Sigmoid colon (tissue), 3 donors: ENCODE measurements at regions not wholly inside any gene's neighbourhood (a gene's known extent, or its start where the extent isn't known, plus 50 kb on each side); places are given as distances from the start of the nearest gene placed in this dataset.

Experiments
- CTCF ChIP-seq, 4 experiments: fragments of 450-650 bp in 3 of 4; fragments of 200-600 bp in 1 of 4; IDR thresholded peaks; one replicate each; pipeline ENCODE4 v1.5.1; 2016 to 2019; ENCODE audit warnings: antibody characterized with exemption in 4 of 4, mild to moderate bottlenecking in 3 of 4, moderate library complexity in 2 of 4
- POLR2A ChIP-seq, 2 donors: fragments of 450-650 bp; IDR thresholded peaks; one replicate each; pipeline ENCODE4 v1.6.1; 2016; ENCODE audit warnings: antibody characterized with exemption in 2 of 2, mild to moderate bottlenecking in 2 of 2, moderate library complexity in 2 of 2

GRCh38 chr20:19161336-19161735 is 51.1 kb upstream of the SLC24A3 start:
- no peak for TF ChIP-seq POLR2A (IDR thresholded peaks at IDR 0.05)
- TF ChIP-seq CTCF (IDR thresholded peaks at IDR 0.05), result no peak
